Hepatocyte (in vitro differentiated cells): ENCODE measurements at regions not wholly inside any gene's neighbourhood (a gene's known extent, or its start where the extent isn't known, plus 50 kb on each side); places are given as distances from the start of the nearest gene placed in this dataset.

Source experiments
- DNase-seq: peaks from one replicate; pipeline ENCODE4 v3.0.0-alpha.2; 2016; ENCODE audit warnings: low spot score
- H2AFZ ChIP-seq: fragments of 200-600 bp; sonication (generic); 2 replicates; pipeline ENCODE4 v1.6.0; 2016; ENCODE audit warnings: antibody characterized with exemption, mild to moderate bottlenecking
- H3K27ac ChIP-seq: fragments of 200-600 bp; sonication (generic); 2 replicates; pipeline ENCODE4 v1.5.1; 2016; ENCODE audit warnings: mild to moderate bottlenecking
- H3K27me3 ChIP-seq: fragments of 200-600 bp; sonication (generic); 2 replicates; pipeline ENCODE4 v1.6.1; 2016
- H3K36me3 ChIP-seq: fragments of 200-600 bp; sonication (generic); replicated peaks from 2 replicates; pipeline ENCODE4 v1.5.1; 2016; ENCODE audit warnings: low read depth; ENCODE audit not compliant: insufficient read depth
- H3K4me1 ChIP-seq: fragments of 200-600 bp; sonication (generic); 2 replicates; pipeline ENCODE4 v1.5.1; 2016; ENCODE audit warnings: mild to moderate bottlenecking, moderate library complexity; ENCODE audit not compliant: insufficient read depth
- H3K4me2 ChIP-seq: fragments of 200-600 bp; sonication (generic); 2 replicates; pipeline ENCODE4 v1.6.0; 2016
- H3K4me3 ChIP-seq: fragments of 200-600 bp; sonication (generic); 2 replicates; pipeline ENCODE4 v1.5.1; 2016; ENCODE audit warnings: mild to moderate bottlenecking
- H3K79me2 ChIP-seq: fragments of 200-600 bp; sonication (generic); 2 replicates; pipeline ENCODE4 v1.6.0; 2017; ENCODE audit warnings: mild to moderate bottlenecking
- H3K9me2 ChIP-seq: fragments of 200-600 bp; sonication (generic); replicated peaks from 2 replicates; pipeline ENCODE4 v1.6.0; 2017; ENCODE audit warnings: mild to moderate bottlenecking; ENCODE audit not compliant: insufficient read depth
- H3K9me3 ChIP-seq: fragments of 200-600 bp; sonication (generic); 2 replicates; pipeline ENCODE4 v1.5.1; 2016; ENCODE audit warnings: low read depth, mild to moderate bottlenecking
- H4K20me1 ChIP-seq: fragments of 200-600 bp; sonication (generic); 2 replicates; pipeline ENCODE4 v1.6.0; 2016; ENCODE audit warnings: mild to moderate bottlenecking; ENCODE audit not compliant: insufficient read depth, poor library complexity, severe bottlenecking
- EZH2 ChIP-seq: fragments of 200-600 bp; sonication (generic); IDR thresholded peaks from 2 replicates; pipeline ENCODE4 v1.6.1; 2016; ENCODE audit warnings: antibody characterized with exemption, mild to moderate bottlenecking, borderline replicate concordance
- EZH2phosphoT487 ChIP-seq: fragments of 200-600 bp; sonication (generic); IDR thresholded peaks from one replicate; pipeline ENCODE4 v1.6.1; 2018; ENCODE audit warnings: antibody characterized with exemption, mild to moderate bottlenecking, low read depth, moderate library complexity; ENCODE audit not compliant: unreplicated experiment, severe bottlenecking
- WGBS: methylation state at CpG from one replicate; pipeline ENCODE4 v1.1.6; 2016; ENCODE audit warnings: low lambda C conversion rate; ENCODE audit errors: missing lambda C conversion rate; 5-methylcytosine and 5-hydroxymethylcytosine counted together
- TF ChIP-seq, protein P1 (sequence below): fragments of 200-600 bp; sonication (generic); IDR thresholded peaks from 2 replicates; pipeline ENCODE4 v1.5.1; 2016; ENCODE audit warnings: antibody characterized with exemption, mild to moderate bottlenecking; ENCODE audit not compliant: poor library complexity

DNA sequence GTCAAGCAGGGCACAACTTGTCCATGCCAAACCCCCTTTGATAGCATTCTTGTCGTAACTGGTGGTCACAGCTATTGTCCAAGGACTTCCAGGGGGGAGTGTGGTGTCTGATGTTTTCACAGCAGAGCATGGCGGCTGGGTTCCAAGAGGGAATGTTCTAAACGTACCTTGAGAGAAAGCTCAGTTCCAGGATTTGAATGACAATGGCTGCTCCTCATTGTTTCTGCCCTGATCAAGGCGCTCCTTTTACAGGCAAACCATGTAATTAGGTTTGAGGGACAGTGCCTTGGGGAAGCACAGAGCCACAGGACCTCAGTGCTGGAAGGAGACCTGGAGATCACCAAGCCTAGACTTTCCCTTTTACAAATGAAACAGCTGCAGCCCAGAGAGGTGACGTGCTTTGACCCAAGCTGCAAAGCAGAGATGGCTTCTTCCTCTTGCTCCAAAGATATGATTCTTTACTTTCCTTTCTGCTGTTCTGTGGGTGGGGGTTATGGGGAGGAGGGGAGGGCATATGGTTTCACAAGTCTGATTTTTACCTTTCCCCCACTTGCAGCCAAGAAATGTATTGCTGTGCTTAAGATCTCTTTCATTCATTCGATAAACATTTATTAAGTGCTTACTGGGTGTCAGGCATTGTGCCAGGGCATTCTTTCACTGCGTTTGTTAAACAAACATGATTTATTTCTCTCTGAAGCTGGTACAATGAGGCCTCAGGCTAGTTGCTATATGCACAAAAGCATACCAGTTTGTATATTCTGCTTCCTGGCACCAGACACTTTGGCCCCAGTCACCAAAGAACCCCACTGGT lies 172.8 kb downstream of the KTN1 start:
- Histone ChIP-seq H4K20me1 (no peaks in the 10 kb centered on the region), H2AFZ (no peak overlapping the region), H3K4me2 (no peak overlapping the region), H3K9me2 (no peaks in the 10 kb centered on the region), H3K4me3 (no peak overlapping the region), H3K79me2 (no peaks in the 10 kb centered on the region), H3K4me1 (peaks cover 12% of the 10 kb centered on the region), H3K9me3 (no peaks in the 10 kb centered on the region), H3K36me3 (no peaks in the 10 kb centered on the region), H3K27me3 (no peaks in the 10 kb centered on the region), H3K27ac (no peak overlapping the region)
- TF ChIP-seq, protein P1, sequence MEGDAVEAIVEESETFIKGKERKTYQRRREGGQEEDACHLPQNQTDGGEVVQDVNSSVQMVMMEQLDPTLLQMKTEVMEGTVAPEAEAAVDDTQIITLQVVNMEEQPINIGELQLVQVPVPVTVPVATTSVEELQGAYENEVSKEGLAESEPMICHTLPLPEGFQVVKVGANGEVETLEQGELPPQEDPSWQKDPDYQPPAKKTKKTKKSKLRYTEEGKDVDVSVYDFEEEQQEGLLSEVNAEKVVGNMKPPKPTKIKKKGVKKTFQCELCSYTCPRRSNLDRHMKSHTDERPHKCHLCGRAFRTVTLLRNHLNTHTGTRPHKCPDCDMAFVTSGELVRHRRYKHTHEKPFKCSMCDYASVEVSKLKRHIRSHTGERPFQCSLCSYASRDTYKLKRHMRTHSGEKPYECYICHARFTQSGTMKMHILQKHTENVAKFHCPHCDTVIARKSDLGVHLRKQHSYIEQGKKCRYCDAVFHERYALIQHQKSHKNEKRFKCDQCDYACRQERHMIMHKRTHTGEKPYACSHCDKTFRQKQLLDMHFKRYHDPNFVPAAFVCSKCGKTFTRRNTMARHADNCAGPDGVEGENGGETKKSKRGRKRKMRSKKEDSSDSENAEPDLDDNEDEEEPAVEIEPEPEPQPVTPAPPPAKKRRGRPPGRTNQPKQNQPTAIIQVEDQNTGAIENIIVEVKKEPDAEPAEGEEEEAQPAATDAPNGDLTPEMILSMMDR = no peak
- TF ChIP-seq EZH2phosphoT487 (no peak), EZH2 (no peak)
- WGBS = 56% methylated on average over 7 of the region's 7 CpGs
- DNase-seq = peak; percentile 30

- 94% methylated on average over 2 of the region's 2 CpGs for WGBS
- H3K36me3 ChIP-seq = no peaks in the 10 kb centered on the region
- no peak overlapping the region for H3K27ac ChIP-seq
- TF ChIP-seq EZH2phosphoT487 (no peak), EZH2 (no peak)
- TF ChIP-seq, protein P1 = no peak
- no peaks in the 10 kb centered on the region for H4K20me1 ChIP-seq
- H3K9me2 ChIP-seq = no peaks in the 10 kb centered on the region
- no peaks in the 10 kb centered on the region for H3K9me3 ChIP-seq
- no peaks in the 10 kb centered on the region for H3K27me3 ChIP-seq
- no peak overlapping the region for H3K4me3 ChIP-seq
- H3K4me1 ChIP-seq = peaks cover 28% of the 10 kb centered on the region
- no peaks in the 10 kb centered on the region for H3K79me2 ChIP-seq
- DNase-seq = no peak
- H3K4me2 ChIP-seq = no peak overlapping the region
- H2AFZ ChIP-seq = no peak overlapping the region
Observed at GRCh38 chr14:55754471-55754870, 174.5 kb downstream of the KTN1 start.

- Histone ChIP-seq H3K27ac (no peak overlapping the region), H3K4me1 (peaks cover 29% of the 10 kb centered on the region)
Observed at GRCh38 chr14:55754871-55755270, 174.9 kb downstream of the KTN1 start.

More at GRCh38 chr14:55754871-55755270, 174.9 kb downstream of the KTN1 start:
- Histone ChIP-seq H2AFZ (no peak overlapping the region), H3K27me3 (no peaks in the 10 kb centered on the region), H3K79me2 (no peaks in the 10 kb centered on the region), H3K36me3 (no peaks in the 10 kb centered on the region), H3K9me2 (no peaks in the 10 kb centered on the region), H4K20me1 (no peaks in the 10 kb centered on the region), H3K4me2 (no peak overlapping the region), H3K9me3 (no peaks in the 10 kb centered on the region), H3K4me3 (no peak overlapping the region)
- WGBS = 94% methylated on average over 5 of the region's 5 CpGs
- TF ChIP-seq, protein P1 = no peak
- DNase-seq = no peak
